GM23338 (cell line): ENCODE measurements at regions not wholly inside any gene's neighbourhood (a gene's known extent, or its start where the extent isn't known, plus 50 kb on each side); places are given as distances from the start of the nearest gene placed in this dataset.

ENCODE experiments used
- CREB1 ChIP-seq: fragments of 250-450 bp; sonication (Bioruptor Pico); IDR thresholded peaks from 2 replicates; pipeline ENCODE4 v1.5.0; 2020; ENCODE audit warnings: low read depth, mild to moderate bottlenecking, moderate library complexity
- EZH2 ChIP-seq: fragments of 200-600 bp; sonication (generic); IDR thresholded peaks from one replicate; pipeline ENCODE4 v1.8.0; 2017; ENCODE audit warnings: antibody characterized with exemption, mild to moderate bottlenecking, low read depth; ENCODE audit not compliant: unreplicated experiment
- EZH2phosphoT487 ChIP-seq: fragments of 200-600 bp; sonication (generic); IDR thresholded peaks from one replicate; pipeline ENCODE4 v1.8.1; 2018; ENCODE audit warnings: antibody characterized with exemption; ENCODE audit not compliant: unreplicated experiment
- JUNB ChIP-seq: IDR thresholded peaks from one replicate; pipeline ENCODE4 v1.6.1; 2016; ENCODE audit warnings: antibody characterized with exemption; ENCODE audit not compliant: unreplicated experiment
- NANOG ChIP-seq: IDR thresholded peaks from 2 replicates; pipeline ENCODE4 v1.6.1; 2016; ENCODE audit warnings: antibody characterized with exemption, borderline replicate concordance
- POLR2AphosphoS5 ChIP-seq: IDR thresholded peaks from 2 replicates; pipeline ENCODE4 v1.6.1; 2016; ENCODE audit warnings: antibody characterized with exemption, low read depth
- STAT1 ChIP-seq: IDR thresholded peaks from one replicate; pipeline ENCODE4 v1.6.1; 2016; ENCODE audit warnings: antibody characterized with exemption; ENCODE audit not compliant: unreplicated experiment
- ZNF114 ChIP-seq: fragments of 250-450 bp; sonication (Bioruptor Pico); IDR thresholded peaks from 2 replicates; pipeline ENCODE4 v1.5.0; 2020; ENCODE audit warnings: mild to moderate bottlenecking, moderate library complexity
- ZNF331 ChIP-seq: fragments of 250-450 bp; sonication (Bioruptor Pico); IDR thresholded peaks from 2 replicates; pipeline ENCODE4 v1.5.0; 2020; ENCODE audit warnings: low read depth, mild to moderate bottlenecking, moderate library complexity
- TF ChIP-seq, protein P1 (sequence below), 2 experiments: fragments of 200-600 bp in 1 of 2; sonication (generic) in 1 of 2; conservative IDR thresholded peaks; 2 replicates each; pipeline versions ENCODE4 v1.5.1 to v1.6.1; 2016 to 2017; ENCODE audit warnings: antibody characterized with exemption in 2 of 2, low read depth in 2 of 2, mild to moderate bottlenecking in 2 of 2, moderate library complexity in 1 of 2
- TF ChIP-seq, protein P2 (sequence below): IDR thresholded peaks from one replicate; pipeline ENCODE4 v1.6.1; 2018; ENCODE audit warnings: antibody characterized with exemption; ENCODE audit not compliant: unreplicated experiment
- TF ChIP-seq, protein P3 (sequence below): IDR thresholded peaks from 2 replicates; pipeline ENCODE4 v1.6.1; 2016; ENCODE audit warnings: antibody characterized with exemption
- TF ChIP-seq, protein P4 (sequence below): fragments of 250-450 bp; sonication (Bioruptor Pico); IDR thresholded peaks from 2 replicates; pipeline ENCODE4 v1.5.0; 2020; ENCODE audit warnings: mild to moderate bottlenecking, moderate library complexity

DNA sequence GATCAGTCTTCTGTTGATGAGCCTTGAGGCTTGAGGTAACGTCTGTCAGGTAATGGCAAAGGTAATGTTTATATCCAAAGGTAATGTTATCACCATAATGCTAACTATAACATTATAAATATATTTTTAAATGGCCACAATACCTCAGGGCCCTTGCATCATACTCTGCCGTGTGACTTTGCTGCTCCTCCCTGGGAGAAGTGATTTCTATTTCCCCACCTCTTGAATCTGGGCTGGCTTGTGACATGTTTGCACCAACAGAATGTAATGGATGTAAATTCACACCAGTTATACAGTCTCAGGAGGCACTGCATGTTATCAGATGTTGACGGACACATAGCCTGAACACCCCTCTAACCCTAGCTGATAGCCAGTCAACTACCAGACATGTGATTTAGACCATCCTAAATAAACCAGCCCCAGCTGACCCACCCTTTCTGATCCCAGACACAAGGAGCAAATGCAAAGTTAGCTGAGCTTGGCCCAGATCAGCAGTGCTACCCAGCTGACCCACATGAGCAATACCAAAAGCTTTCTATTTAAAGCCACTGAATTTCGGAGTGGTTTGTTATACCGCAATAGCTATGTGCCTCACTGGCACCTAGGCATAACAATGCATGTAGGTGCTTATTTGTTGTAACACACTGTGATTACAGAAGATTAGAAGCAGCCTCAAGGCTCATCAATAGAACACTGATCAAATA lies 93.8 kb upstream of the SIRPA start:
- TF ChIP-seq JUNB (no peak), EZH2phosphoT487 (no peak), POLR2AphosphoS5 (no peak), EZH2 (no peak), CREB1 (CRISPR knock-in tag) (no peak), NANOG (no peak), ZNF114 (CRISPR knock-in tag) (no peak), ZNF331 (CRISPR knock-in tag) (no peak), STAT1 (no peak)
- TF ChIP-seq, protein P1, sequence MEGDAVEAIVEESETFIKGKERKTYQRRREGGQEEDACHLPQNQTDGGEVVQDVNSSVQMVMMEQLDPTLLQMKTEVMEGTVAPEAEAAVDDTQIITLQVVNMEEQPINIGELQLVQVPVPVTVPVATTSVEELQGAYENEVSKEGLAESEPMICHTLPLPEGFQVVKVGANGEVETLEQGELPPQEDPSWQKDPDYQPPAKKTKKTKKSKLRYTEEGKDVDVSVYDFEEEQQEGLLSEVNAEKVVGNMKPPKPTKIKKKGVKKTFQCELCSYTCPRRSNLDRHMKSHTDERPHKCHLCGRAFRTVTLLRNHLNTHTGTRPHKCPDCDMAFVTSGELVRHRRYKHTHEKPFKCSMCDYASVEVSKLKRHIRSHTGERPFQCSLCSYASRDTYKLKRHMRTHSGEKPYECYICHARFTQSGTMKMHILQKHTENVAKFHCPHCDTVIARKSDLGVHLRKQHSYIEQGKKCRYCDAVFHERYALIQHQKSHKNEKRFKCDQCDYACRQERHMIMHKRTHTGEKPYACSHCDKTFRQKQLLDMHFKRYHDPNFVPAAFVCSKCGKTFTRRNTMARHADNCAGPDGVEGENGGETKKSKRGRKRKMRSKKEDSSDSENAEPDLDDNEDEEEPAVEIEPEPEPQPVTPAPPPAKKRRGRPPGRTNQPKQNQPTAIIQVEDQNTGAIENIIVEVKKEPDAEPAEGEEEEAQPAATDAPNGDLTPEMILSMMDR (conservative IDR thresholded peaks at IDR 0.05; ENCODE audit: low read depth in 2 of 2) = no peak
- TF ChIP-seq, protein P2, sequence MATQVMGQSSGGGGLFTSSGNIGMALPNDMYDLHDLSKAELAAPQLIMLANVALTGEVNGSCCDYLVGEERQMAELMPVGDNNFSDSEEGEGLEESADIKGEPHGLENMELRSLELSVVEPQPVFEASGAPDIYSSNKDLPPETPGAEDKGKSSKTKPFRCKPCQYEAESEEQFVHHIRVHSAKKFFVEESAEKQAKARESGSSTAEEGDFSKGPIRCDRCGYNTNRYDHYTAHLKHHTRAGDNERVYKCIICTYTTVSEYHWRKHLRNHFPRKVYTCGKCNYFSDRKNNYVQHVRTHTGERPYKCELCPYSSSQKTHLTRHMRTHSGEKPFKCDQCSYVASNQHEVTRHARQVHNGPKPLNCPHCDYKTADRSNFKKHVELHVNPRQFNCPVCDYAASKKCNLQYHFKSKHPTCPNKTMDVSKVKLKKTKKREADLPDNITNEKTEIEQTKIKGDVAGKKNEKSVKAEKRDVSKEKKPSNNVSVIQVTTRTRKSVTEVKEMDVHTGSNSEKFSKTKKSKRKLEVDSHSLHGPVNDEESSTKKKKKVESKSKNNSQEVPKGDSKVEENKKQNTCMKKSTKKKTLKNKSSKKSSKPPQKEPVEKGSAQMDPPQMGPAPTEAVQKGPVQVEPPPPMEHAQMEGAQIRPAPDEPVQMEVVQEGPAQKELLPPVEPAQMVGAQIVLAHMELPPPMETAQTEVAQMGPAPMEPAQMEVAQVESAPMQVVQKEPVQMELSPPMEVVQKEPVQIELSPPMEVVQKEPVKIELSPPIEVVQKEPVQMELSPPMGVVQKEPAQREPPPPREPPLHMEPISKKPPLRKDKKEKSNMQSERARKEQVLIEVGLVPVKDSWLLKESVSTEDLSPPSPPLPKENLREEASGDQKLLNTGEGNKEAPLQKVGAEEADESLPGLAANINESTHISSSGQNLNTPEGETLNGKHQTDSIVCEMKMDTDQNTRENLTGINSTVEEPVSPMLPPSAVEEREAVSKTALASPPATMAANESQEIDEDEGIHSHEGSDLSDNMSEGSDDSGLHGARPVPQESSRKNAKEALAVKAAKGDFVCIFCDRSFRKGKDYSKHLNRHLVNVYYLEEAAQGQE = no peak
- TF ChIP-seq, protein P3, sequence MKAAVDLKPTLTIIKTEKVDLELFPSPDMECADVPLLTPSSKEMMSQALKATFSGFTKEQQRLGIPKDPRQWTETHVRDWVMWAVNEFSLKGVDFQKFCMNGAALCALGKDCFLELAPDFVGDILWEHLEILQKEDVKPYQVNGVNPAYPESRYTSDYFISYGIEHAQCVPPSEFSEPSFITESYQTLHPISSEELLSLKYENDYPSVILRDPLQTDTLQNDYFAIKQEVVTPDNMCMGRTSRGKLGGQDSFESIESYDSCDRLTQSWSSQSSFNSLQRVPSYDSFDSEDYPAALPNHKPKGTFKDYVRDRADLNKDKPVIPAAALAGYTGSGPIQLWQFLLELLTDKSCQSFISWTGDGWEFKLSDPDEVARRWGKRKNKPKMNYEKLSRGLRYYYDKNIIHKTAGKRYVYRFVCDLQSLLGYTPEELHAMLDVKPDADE = no peak
- TF ChIP-seq, protein P4, sequence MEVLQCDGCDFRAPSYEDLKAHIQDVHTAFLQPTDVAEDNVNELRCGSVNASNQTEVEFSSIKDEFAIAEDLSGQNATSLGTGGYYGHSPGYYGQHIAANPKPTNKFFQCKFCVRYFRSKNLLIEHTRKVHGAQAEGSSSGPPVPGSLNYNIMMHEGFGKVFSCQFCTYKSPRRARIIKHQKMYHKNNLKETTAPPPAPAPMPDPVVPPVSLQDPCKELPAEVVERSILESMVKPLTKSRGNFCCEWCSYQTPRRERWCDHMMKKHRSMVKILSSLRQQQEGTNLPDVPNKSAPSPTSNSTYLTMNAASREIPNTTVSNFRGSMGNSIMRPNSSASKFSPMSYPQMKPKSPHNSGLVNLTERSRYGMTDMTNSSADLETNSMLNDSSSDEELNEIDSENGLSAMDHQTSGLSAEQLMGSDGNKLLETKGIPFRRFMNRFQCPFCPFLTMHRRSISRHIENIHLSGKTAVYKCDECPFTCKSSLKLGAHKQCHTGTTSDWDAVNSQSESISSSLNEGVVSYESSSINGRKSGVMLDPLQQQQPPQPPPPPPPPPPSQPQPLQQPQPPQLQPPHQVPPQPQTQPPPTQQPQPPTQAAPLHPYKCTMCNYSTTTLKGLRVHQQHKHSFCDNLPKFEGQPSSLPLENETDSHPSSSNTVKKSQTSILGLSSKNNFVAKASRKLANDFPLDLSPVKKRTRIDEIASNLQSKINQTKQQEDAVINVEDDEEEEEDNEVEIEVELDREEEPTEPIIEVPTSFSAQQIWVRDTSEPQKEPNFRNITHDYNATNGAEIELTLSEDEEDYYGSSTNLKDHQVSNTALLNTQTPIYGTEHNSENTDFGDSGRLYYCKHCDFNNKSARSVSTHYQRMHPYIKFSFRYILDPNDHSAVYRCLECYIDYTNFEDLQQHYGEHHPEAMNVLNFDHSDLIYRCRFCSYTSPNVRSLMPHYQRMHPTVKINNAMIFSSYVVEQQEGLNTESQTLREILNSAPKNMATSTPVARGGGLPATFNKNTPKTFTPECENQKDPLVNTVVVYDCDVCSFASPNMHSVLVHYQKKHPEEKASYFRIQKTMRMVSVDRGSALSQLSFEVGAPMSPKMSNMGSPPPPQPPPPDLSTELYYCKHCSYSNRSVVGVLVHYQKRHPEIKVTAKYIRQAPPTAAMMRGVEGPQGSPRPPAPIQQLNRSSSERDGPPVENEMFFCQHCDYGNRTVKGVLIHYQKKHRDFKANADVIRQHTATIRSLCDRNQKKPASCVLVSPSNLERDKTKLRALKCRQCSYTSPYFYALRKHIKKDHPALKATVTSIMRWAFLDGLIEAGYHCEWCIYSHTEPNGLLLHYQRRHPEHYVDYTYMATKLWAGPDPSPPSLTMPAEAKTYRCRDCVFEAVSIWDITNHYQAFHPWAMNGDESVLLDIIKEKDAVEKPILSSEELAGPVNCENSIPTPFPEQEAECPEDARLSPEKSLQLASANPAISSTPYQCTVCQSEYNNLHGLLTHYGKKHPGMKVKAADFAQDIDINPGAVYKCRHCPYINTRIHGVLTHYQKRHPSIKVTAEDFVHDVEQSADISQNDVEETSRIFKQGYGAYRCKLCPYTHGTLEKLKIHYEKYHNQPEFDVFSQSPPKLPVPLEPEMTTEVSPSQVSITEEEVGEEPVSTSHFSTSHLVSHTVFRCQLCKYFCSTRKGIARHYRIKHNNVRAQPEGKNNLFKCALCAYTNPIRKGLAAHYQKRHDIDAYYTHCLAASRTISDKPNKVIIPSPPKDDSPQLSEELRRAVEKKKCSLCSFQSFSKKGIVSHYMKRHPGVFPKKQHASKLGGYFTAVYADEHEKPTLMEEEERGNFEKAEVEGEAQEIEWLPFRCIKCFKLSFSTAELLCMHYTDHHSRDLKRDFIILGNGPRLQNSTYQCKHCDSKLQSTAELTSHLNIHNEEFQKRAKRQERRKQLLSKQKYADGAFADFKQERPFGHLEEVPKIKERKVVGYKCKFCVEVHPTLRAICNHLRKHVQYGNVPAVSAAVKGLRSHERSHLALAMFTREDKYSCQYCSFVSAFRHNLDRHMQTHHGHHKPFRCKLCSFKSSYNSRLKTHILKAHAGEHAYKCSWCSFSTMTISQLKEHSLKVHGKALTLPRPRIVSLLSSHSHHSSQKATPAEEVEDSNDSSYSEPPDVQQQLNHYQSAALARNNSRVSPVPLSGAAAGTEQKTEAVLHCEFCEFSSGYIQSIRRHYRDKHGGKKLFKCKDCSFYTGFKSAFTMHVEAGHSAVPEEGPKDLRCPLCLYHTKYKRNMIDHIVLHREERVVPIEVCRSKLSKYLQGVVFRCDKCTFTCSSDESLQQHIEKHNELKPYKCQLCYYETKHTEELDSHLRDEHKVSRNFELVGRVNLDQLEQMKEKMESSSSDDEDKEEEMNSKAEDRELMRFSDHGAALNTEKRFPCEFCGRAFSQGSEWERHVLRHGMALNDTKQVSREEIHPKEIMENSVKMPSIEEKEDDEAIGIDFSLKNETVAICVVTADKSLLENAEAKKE (CRISPR knock-in tag) = no peak
